ENCODE measurements at regions not wholly inside any gene's neighbourhood (a gene's known extent, or its start where the extent isn't known, plus 50 kb on each side); places are given as distances from the start of the nearest gene placed in this dataset.

DNA sequence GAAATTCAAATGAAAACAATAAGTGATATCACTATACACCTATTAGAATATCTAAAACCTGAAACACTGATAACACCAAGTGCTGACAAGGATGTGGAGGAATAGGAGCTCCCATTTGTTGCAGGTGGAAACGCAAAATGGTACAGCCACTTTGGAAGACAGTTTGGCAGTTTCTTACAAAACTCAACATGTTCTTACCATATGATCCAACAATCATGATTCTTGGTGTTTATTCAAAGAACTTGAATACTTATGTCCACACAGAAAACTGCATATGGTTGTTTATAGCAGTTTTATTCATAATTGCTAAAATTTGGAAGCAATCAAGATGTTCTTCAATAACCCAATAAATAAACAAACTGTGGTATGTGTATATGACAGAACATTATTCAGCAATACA lies 107.9 kb downstream of the FHDC1 start:
- intact Hi-C loops (cut with DNase I, micrococcal nuclease), result no loop called here
- Histone ChIP-seq H3K4me3 (no peak overlapping the region), H3K9me3 (peaks cover 3% of the 10 kb centered on the region), H3K4me1 (ENCODE audit: low read depth) (peaks cover 4% of the 10 kb centered on the region), H3K36me3 (ENCODE audit: low read depth) (no peaks in the 10 kb centered on the region)
- DNase-seq (no peak), ATAC-seq (no peak)
- TF ChIP-seq, protein P1, sequence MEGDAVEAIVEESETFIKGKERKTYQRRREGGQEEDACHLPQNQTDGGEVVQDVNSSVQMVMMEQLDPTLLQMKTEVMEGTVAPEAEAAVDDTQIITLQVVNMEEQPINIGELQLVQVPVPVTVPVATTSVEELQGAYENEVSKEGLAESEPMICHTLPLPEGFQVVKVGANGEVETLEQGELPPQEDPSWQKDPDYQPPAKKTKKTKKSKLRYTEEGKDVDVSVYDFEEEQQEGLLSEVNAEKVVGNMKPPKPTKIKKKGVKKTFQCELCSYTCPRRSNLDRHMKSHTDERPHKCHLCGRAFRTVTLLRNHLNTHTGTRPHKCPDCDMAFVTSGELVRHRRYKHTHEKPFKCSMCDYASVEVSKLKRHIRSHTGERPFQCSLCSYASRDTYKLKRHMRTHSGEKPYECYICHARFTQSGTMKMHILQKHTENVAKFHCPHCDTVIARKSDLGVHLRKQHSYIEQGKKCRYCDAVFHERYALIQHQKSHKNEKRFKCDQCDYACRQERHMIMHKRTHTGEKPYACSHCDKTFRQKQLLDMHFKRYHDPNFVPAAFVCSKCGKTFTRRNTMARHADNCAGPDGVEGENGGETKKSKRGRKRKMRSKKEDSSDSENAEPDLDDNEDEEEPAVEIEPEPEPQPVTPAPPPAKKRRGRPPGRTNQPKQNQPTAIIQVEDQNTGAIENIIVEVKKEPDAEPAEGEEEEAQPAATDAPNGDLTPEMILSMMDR (IDR thresholded peaks at IDR 0.05), result no peak

DNA sequence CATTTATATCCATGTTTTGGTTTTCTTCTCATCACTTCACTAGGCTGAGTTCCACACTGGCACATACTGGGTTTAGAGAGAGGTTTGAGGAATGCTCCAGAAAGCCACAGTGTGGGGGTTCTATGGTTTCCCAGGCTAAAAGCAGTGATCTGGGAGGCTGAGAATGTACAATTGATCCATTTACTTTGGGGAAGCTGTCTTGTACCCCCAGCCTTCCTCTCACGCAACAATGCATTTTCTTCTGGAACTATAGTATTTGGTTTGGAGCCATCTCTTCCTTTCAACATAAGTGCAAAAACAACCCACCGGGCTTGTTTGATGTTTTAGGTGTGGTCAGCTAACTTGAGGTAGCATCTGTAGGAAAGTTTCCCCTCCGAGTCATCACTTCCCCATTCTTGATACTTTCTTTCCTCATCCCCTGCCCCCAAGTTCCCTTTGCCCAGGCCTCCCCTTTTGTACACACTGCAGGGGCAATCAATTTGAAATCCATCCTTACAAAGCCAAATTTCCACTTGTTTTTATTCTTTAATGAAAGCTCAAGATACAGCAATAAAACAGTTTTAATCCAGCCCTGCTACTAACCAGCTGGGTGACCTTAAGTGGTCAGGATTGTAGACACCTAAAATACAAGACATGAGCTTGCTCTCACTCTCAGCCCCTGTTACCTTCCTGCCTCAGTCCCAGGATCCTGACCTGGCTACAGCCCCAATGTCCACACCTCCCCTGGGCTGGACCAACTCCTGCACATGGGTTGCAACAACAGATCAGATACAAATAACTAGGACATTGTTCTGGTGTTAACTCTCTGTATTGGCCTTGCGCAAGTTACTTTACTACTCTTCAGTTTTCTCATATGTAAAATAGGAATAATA lies 109.2 kb downstream of the FHDC1 start:
- Histone ChIP-seq H3K36me3 (ENCODE audit: low read depth) (no peaks in the 10 kb centered on the region), H3K4me3 (no peak overlapping the region), H3K4me1 (ENCODE audit: low read depth) (peaks cover 4% of the 10 kb centered on the region), H3K9me3 (peaks cover 3% of the 10 kb centered on the region)
- intact Hi-C loops (cut with DNase I, micrococcal nuclease), result no loop called here
- TF ChIP-seq, protein P1 (IDR thresholded peaks at IDR 0.05), result no peak
- no peak for ATAC-seq
- DNase-seq, result no peak

DNA sequence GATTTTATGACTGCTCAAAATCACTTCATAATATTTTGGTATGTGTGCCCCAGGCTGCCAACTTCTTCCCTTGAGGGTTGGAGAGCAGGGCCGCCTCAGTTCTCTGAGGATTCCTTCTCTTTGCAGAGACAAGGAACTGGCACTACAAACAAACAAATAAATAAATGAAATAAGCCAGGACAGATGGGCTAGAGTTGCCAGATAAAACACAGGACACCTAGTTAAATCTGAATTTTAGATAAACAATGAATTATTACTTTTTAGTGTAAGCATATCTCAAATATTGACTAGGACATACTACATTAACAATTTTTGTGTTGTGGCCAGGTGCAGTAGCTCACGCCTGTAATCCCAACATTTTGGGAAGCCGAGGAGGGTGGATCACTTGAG lies 122.5 kb downstream of the FHDC1 start:
- DNase-seq (no peak), ATAC-seq (no peak)
- Histone ChIP-seq H3K4me1 (ENCODE audit: low read depth) (no peaks in the 10 kb centered on the region), H3K4me3 (no peak overlapping the region), H3K36me3 (ENCODE audit: low read depth) (no peaks in the 10 kb centered on the region), H3K9me3 (no peaks in the 10 kb centered on the region)
- TF ChIP-seq, protein P1 (IDR thresholded peaks at IDR 0.05), result no peak
- intact Hi-C loops (cut with DNase I, micrococcal nuclease), result no loop called here

DNA sequence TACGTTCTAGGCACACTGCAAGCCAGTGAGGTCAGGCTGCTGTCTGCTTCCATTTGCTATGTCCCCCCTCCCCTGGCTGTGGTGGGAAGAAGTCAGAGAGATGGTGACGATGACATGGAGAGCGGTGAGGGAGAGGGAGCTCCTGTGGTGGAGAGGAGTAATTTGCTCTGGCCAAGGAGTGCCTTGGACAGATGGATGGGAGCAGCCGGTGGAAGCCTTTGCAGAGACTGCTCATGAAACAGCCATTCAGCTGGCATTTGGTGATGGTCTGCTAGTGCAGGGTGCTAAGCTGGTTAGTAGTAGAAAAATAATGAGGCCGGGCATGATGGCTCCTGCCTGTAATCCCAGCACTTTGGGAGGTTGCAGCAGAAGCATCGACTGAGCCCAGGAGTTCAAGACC lies 124.1 kb downstream of the FHDC1 start:
- Histone ChIP-seq H3K4me1 (ENCODE audit: low read depth) (peaks cover 2% of the 10 kb centered on the region), H3K4me3 (no peak overlapping the region), H3K36me3 (ENCODE audit: low read depth) (no peaks in the 10 kb centered on the region), H3K9me3 (no peaks in the 10 kb centered on the region)
- ATAC-seq (no peak), DNase-seq (no peak)
- intact Hi-C loops (cut with DNase I, micrococcal nuclease), result no loop called here
- TF ChIP-seq, protein P1 (IDR thresholded peaks at IDR 0.05), result no peak

DNA sequence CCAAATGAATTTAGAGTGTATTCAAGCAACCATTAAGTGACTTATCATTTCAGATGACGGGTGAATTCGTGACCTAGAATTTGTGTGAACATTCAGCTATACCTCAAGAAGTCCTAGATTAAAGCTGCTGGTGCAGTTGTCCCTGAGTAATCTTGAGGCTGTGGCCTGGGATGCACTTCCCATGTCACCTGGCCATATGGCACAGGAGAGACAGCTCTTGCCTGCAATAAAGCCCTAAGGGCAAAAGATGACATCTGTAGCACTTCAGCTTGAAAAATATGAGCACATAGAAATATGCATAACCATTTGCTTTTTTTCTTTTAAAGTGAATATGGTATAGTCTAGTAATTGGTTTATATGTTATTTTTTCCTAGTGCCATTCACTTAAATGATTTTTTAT lies 125.8 kb downstream of the FHDC1 start:
- Histone ChIP-seq H3K4me3 (no peak overlapping the region), H3K4me1 (ENCODE audit: low read depth) (peaks cover 9% of the 10 kb centered on the region), H3K9me3 (no peaks in the 10 kb centered on the region), H3K36me3 (ENCODE audit: low read depth) (no peaks in the 10 kb centered on the region)
- no peak for DNase-seq
- TF ChIP-seq, protein P1 (IDR thresholded peaks at IDR 0.05), result no peak
- intact Hi-C loops (cut with DNase I, micrococcal nuclease), result no loop called here
- ATAC-seq, result no peak
